ENCODE measurements at regions not wholly inside any gene's neighbourhood (a gene's known extent, or its start where the extent isn't known, plus 50 kb on each side); places are given as distances from the start of the nearest gene placed in this dataset.

DNA sequence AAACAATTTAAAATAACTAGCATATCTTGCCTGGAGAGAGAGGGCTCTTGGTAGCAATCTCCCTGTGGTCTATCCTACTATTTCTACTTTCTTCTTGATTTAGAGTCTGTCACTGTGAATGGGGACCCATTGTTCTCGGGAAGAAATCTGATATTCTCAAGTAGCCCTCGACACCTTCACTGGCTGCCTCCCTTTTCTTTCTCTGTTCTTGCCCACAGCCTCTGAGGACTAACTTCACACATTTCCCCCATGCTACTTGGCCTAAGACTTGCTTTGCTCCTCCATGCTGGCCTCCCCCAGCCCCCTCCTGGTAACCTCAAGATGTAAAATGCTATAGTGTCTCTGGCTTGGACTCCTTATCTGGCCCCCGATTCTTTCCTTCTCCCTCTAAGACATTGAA, 58.8 kb upstream of the NT5C1B start:
- TF ChIP-seq, protein P1, sequence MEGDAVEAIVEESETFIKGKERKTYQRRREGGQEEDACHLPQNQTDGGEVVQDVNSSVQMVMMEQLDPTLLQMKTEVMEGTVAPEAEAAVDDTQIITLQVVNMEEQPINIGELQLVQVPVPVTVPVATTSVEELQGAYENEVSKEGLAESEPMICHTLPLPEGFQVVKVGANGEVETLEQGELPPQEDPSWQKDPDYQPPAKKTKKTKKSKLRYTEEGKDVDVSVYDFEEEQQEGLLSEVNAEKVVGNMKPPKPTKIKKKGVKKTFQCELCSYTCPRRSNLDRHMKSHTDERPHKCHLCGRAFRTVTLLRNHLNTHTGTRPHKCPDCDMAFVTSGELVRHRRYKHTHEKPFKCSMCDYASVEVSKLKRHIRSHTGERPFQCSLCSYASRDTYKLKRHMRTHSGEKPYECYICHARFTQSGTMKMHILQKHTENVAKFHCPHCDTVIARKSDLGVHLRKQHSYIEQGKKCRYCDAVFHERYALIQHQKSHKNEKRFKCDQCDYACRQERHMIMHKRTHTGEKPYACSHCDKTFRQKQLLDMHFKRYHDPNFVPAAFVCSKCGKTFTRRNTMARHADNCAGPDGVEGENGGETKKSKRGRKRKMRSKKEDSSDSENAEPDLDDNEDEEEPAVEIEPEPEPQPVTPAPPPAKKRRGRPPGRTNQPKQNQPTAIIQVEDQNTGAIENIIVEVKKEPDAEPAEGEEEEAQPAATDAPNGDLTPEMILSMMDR (IDR thresholded peaks at IDR 0.05), result no peak
- TF ChIP-seq POLR2A (IDR thresholded peaks at IDR 0.05), result no peak

Measured in thyroid gland (tissue), 4 donors.